ENCODE measurements at regions not wholly inside any gene's neighbourhood (a gene's known extent, or its start where the extent isn't known, plus 50 kb on each side); places are given as distances from the start of the nearest gene placed in this dataset.

- no peak for TF ChIP-seq CTCF (conservative IDR thresholded peaks at IDR 0.05; ENCODE audit: low read length)
- no peak for TF ChIP-seq EZH2phosphoT487 (IDR thresholded peaks at IDR 0.05; ENCODE audit: borderline replicate concordance)
These were observed 111.0 kb downstream of the ASB9 start for GRCh38 chrX:15158736-15159406.

Measured in Loucy (cell line).